Activated naive CD4-positive, alpha-beta T cell treated with anti-CD3 and anti-CD28 coated beads, Interleukin-2, amount 50 U/mL, for 24 hours (primary cell): ENCODE measurements at regions not wholly inside any gene's neighbourhood (a gene's known extent, or its start where the extent isn't known, plus 50 kb on each side); places are given as distances from the start of the nearest gene placed in this dataset.
"Not testable (repeated sequence)": the region's sequence is repeated elsewhere in the genome, so short reads cannot be mapped to it uniquely, and the experiment has no call there.

Source experiments
- H3K27ac Mint-ChIP-seq: one replicate; pipeline ENCODE4 v1.8.0; 2021; ENCODE audit warnings: mild to moderate bottlenecking, mixed read lengths
- H3K27me3 Mint-ChIP-seq: one replicate; pipeline ENCODE4 v1.8.0; 2021; ENCODE audit warnings: mixed read lengths
- H3K36me3 Mint-ChIP-seq: one replicate; pipeline ENCODE4 v1.8.0; 2021; ENCODE audit warnings: mixed read lengths
- H3K4me1 Mint-ChIP-seq: one replicate; pipeline ENCODE4 v1.8.0; 2021; ENCODE audit warnings: mixed read lengths
- H3K4me3 Mint-ChIP-seq: one replicate; pipeline ENCODE4 v1.8.0; 2021; ENCODE audit warnings: mild to moderate bottlenecking, mixed read lengths
- H3K9me3 Mint-ChIP-seq: one replicate; pipeline ENCODE4 v1.8.0; 2021; ENCODE audit warnings: mixed read lengths

DNA sequence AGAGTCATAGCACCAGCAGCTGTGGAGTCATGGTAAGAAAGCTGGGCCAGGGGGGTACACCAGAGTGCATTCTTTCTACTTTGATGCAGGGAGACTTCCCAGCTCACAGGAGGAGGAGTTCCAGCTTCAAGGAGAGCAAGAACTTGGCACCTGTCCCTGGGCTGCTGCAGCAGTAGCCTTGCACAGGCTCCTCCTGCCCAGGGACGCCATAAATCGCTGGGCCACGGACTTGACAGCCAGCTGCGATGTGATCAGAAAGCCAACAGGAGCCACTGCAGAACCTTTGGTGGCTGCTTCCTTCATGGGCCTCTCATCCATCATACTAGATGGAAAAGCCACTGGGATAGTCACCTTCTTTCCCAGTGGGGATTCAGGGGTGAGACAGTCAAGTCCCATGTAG lies 234.7 kb downstream of the NMUR2 start:
- Mint-ChIP-seq H3K4me1 (no peaks in the 10 kb centered on the region), H3K9me3 (no peaks in the 10 kb centered on the region), H3K36me3 (peaks cover 2% of the 10 kb centered on the region)

DNA sequence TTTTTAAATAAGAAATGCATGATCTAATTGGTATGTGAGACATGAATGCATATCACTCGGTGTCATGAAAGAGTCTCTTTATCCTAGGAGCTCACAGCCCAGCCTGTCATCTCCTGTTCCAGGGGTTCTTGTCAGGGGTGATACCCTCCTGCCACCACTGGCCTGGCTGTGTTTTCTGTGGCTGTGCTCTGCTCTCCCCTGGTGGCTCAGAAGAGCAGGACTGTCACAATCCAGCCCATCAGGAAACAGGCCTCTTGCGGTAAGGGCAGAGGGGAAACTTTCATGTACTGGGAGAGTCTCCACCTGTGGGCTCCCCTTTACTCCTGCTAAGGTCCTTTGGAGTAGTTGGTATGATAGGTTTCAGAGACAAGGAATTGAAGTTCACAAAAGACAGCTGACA lies 240.2 kb upstream of the GLRA1 start:
- Mint-ChIP-seq H3K9me3 (no peaks in the 10 kb centered on the region), H3K36me3 (no peaks in the 10 kb centered on the region), H3K27me3 (peaks cover 1% of the 10 kb centered on the region), H3K27ac (no peak overlapping the region), H3K4me3 (no peak overlapping the region), H3K4me1 (peaks cover 25% of the 10 kb centered on the region)

More for the DNA sequence above, 234.7 kb downstream of the NMUR2 start:
- H3K4me3 Mint-ChIP-seq: no peak overlapping the region
- H3K27me3 Mint-ChIP-seq: peaks cover 1% of the 10 kb centered on the region
- H3K27ac Mint-ChIP-seq: no peak overlapping the region

DNA sequence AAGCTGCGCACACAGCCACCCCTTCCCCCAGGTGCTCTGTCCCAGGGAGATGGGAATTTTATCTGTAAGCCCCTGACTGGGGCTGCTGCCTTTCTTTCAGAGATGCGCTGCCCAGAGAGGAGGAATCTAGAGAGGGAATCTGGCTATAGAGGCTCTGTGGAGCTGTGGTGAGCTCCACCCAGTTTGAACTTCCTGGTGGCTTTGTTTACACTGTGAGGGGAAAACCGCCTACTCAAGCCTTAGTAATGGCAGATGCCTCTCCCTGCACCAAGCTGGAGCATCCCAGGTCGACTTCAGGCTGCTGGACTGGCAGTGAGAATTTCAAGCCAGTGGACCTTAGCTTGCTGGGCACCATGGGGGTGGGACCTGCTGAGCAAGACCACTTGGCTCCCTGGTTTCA lies 235.2 kb upstream of the GLRA1 start:
- not testable (repeated sequence) for H3K27ac Mint-ChIP-seq, H3K4me3 Mint-ChIP-seq, H3K27me3 Mint-ChIP-seq
- H3K4me1 Mint-ChIP-seq: peaks cover 37% of the 10 kb centered on the region
- H3K9me3 Mint-ChIP-seq: peaks cover 27% of the 10 kb centered on the region
- peaks cover 11% of the 10 kb centered on the region for H3K36me3 Mint-ChIP-seq

DNA sequence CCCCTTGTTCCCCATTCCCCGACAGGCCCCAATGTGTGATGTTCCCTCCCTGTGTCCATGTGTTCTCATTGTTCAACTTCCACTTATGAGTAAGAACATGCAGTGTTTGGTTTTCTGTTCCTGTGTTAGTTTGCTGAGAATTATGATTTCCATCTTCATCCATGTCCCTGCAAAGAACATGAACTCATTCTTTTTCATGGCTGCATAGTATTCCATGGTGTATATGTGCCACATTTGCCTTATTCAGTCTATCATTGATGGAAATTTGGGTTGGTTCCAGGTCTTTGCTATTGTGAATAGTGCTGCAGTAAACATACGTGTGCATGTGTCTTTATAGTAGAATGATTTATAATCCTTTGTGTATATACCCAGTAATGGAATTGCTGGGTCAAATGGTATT lies 229.8 kb upstream of the GLRA1 start:
- H3K4me1 Mint-ChIP-seq, H3K27me3 Mint-ChIP-seq, H3K4me3 Mint-ChIP-seq, H3K27ac Mint-ChIP-seq: not testable (repeated sequence)
- peaks cover 13% of the 10 kb centered on the region for H3K36me3 Mint-ChIP-seq
- H3K9me3 Mint-ChIP-seq: peaks cover 28% of the 10 kb centered on the region

DNA sequence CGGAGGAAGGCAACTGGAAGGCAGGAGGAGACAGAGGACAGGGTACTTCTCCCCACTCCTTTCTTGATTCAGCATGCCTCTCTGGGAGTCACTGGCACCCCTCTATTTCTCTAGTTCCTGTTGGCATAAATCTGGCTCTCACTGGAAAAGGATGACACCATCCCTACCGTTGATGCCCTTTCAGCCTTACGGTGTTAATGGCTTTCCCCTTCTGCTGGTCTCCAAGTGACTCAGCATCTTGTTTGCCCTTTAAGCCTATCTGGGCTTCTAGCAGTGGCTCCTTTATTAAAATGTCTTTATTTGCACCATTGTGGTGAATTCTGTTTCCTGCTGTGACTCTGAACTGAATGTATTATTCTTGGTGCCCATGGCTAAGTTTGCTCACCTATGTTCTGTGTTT lies 227.3 kb upstream of the GLRA1 start:
- Mint-ChIP-seq H3K4me3 (no peak overlapping the region), H3K27me3 (no peaks in the 10 kb centered on the region), H3K36me3 (peaks cover 4% of the 10 kb centered on the region), H3K9me3 (peaks cover 13% of the 10 kb centered on the region), H3K27ac (no peak overlapping the region), H3K4me1 (no peaks in the 10 kb centered on the region)

DNA sequence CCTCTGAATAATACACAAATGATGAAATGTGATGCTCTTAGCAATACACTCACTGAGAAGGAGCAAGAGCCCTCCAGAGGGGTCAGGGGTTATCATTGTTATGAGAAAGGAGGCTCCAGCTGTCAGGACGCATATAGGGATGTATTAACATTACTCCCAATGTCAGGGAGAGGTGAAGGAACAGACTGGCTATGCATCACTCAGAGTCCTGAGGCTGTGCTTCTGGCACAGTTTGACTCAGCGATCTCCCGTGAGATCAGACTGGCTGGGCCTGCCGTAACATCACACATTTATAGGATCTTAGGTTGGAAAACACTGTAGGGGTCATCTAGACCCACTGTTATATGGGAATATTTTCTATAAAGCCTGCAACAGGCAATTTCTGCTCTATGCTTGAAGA lies 226.5 kb upstream of the GLRA1 start:
- H3K27ac Mint-ChIP-seq: no peak overlapping the region
- no peaks in the 10 kb centered on the region for H3K4me1 Mint-ChIP-seq
- H3K4me3 Mint-ChIP-seq: no peak overlapping the region
- peaks cover 4% of the 10 kb centered on the region for H3K36me3 Mint-ChIP-seq
- H3K27me3 Mint-ChIP-seq: no peaks in the 10 kb centered on the region
- H3K9me3 Mint-ChIP-seq: peaks cover 10% of the 10 kb centered on the region

DNA sequence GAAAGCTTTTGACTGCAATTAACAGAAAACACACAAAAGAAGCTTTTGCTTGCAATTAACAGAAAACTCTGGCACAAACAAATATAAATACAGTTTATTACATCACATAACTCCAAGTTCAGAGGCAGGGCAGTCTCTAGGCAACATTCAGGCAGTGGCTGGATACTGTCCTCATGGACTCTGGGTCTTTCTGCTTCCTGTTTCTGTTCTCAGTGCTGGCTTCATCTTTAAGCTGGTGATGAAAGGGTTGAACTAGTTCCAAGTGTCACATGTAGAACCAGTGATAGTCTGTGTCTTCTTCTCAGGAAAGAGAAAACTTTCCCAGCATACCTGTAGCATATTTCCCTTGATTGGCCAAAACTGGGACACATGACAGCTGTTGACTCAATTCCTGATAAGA lies 222.6 kb upstream of the GLRA1 start:
- no peak overlapping the region for H3K27ac Mint-ChIP-seq
- no peaks in the 10 kb centered on the region for H3K9me3 Mint-ChIP-seq
- no peaks in the 10 kb centered on the region for H3K27me3 Mint-ChIP-seq
- H3K4me3 Mint-ChIP-seq: no peak overlapping the region
- H3K4me1 Mint-ChIP-seq: no peaks in the 10 kb centered on the region
- H3K36me3 Mint-ChIP-seq: no peaks in the 10 kb centered on the region

DNA sequence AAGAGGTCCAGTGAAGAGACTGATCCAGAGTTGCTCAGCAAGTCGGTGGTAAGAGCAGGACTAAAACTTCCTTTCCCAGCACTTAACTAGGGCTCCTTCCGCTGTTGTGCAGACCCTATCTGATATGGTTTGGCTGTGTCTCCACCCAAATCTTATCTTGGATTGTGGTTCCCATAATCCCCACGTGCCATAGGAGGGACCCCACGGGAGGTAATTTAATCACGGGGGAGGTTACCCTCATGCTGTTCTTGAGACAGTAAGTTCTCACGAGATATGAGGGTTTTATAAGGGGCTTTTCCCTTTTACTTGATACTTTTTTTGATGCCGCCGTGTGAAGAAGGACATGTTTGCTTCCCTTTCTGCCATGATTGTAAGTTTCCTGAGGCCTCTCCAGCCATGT lies 221.9 kb upstream of the GLRA1 start:
- Mint-ChIP-seq H3K4me1 (no peaks in the 10 kb centered on the region), H3K36me3 (no peaks in the 10 kb centered on the region), H3K9me3 (no peaks in the 10 kb centered on the region), H3K4me3 (no peak overlapping the region), H3K27me3 (no peaks in the 10 kb centered on the region), H3K27ac (no peak overlapping the region)

DNA sequence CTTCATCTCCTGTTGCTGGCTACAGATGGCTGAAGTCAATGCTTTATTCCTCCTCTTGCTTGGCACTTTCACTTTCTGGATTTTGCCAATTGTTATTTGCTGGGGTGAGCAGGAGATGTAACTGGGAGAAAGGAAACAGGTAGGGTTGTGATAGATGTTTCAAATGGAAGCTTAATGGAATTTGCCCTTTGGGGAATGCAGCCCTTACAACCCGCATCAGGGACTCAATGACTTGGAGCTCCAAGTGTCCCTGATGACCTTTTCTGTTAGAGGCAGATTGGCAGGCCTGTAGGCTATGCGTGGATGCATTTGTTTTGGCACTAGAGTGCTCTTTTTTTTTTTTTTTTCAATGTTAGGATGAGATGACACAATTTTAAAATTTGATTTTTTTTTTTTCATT lies 219.9 kb upstream of the GLRA1 start:
- Mint-ChIP-seq H3K36me3 (no peaks in the 10 kb centered on the region), H3K4me1 (no peaks in the 10 kb centered on the region), H3K27ac (no peak overlapping the region), H3K9me3 (no peaks in the 10 kb centered on the region), H3K4me3 (no peak overlapping the region), H3K27me3 (no peaks in the 10 kb centered on the region)

DNA sequence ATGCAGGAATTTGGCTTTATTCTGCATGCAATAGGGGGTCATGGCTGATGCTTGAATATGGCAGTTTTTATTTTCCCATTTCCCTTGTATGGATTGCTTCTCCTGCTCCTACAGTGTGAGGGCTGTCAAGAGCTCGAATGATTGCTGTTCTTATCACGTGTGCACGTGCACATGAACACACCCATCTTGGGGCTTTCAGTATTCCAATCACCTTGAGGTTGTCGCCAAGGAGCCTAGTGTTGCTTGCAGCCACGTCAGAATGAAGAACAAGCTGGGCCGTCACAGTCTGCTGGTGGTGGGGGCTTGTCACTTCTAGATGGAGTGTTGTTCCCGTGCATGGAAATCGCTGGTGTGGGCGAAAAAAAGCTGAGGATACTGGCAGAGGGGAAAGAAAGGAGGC lies 219.4 kb upstream of the GLRA1 start:
- no peaks in the 10 kb centered on the region for H3K9me3 Mint-ChIP-seq
- H3K4me3 Mint-ChIP-seq: no peak overlapping the region
- no peaks in the 10 kb centered on the region for H3K27me3 Mint-ChIP-seq
- no peaks in the 10 kb centered on the region for H3K4me1 Mint-ChIP-seq
- H3K36me3 Mint-ChIP-seq: no peaks in the 10 kb centered on the region
- H3K27ac Mint-ChIP-seq: no peak overlapping the region

DNA sequence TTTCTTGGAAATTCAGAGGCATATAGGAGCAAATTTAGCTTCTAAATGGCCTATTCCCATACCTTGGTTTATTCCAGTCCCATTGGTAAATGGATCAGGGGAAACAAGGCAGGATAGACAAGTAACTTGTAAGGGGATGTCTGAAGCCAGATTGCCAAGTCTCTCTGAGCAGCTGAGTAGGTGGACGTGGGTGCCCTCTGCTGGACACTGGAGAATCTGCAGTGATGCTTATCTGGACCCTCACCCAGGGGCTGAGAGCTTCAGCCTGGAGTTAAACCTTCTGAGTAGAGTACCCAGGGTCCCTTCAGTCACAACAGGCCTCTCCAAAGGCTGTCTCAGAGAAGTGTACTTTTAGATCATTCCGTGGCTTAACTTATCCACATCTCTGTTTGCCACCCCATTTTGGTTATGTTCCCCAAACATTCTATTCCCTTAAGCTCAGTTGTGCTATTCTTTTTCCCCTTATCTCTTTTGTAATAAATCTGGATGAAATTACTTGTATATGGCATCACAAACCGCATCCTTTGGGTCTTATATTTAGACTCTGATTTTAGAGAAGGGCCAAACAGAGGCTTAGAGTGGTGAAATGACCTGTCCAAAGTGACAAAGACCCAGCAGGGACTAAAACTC lies 218.3 kb upstream of the GLRA1 start:
- H3K27ac Mint-ChIP-seq: no peak overlapping the region
- no peak overlapping the region for H3K4me3 Mint-ChIP-seq
- no peaks in the 10 kb centered on the region for H3K9me3 Mint-ChIP-seq
- no peaks in the 10 kb centered on the region for H3K36me3 Mint-ChIP-seq
- no peaks in the 10 kb centered on the region for H3K4me1 Mint-ChIP-seq
- H3K27me3 Mint-ChIP-seq: no peaks in the 10 kb centered on the region

DNA sequence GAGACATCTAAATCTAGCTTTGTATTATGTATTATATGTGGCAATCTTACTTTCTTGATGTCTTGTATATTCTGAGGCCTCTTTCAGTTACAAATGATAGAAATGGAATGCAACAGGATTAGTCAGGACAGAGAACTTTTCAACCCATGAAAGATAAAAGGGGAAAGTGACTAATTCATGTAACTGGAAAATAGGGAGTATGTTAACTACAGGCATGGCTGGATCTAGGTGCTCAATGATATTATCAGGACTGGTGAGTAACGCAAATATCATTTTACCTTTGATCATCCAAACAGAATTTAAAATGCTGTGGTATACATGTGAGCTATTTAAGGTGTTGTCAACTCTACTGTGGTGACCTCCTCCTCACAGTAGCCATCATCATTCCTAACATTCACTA lies 215.7 kb upstream of the GLRA1 start:
- Mint-ChIP-seq H3K27me3 (peaks cover 1% of the 10 kb centered on the region), H3K36me3 (no peaks in the 10 kb centered on the region), H3K4me3 (no peak overlapping the region), H3K27ac (no peak overlapping the region), H3K4me1 (no peaks in the 10 kb centered on the region), H3K9me3 (no peaks in the 10 kb centered on the region)

DNA sequence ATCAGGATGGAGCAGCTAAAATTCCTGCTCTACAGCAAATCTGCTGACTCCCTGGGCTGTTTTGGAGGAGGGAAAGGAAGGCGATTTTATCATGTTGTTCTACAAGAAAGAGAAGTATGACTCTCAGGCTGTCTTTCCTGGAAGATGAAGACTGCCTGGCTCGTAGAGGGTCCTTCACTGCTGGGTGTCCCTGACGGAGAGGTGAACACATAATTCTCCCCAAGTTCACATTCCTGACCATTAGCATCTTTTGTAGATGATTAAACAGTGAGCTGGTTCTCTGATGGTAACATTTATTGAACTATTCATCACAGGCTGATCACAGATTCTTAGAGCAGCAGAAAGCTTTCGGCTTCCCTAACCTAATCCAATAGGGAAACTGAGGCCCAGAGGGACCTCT lies 212.4 kb upstream of the GLRA1 start:
- Mint-ChIP-seq H3K27ac (no peak overlapping the region), H3K27me3 (peaks cover 1% of the 10 kb centered on the region), H3K36me3 (no peaks in the 10 kb centered on the region), H3K4me3 (no peak overlapping the region), H3K9me3 (no peaks in the 10 kb centered on the region), H3K4me1 (no peaks in the 10 kb centered on the region)

DNA sequence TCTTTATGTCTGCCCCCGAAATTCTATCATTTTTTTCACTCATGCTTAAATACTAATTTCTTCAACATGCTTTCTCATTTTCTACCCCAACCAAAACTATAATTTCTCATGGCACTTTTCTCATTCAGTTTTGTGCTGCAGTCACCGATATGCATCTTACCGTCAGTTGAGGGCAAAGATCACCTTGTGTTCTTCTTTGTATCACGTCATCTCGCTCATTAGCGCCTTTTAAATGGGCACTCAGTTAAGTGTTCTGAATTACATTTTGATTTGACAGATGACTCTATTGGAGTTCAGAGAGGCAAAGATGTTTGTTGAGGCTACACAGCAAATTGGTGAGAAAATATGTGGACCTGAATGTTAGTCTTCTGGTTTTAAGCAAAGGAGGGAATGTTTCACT lies 211.7 kb upstream of the GLRA1 start:
- Mint-ChIP-seq H3K4me1 (no peaks in the 10 kb centered on the region), H3K4me3 (no peak overlapping the region), H3K9me3 (no peaks in the 10 kb centered on the region), H3K27me3 (peaks cover 1% of the 10 kb centered on the region), H3K27ac (no peak overlapping the region), H3K36me3 (no peaks in the 10 kb centered on the region)

DNA sequence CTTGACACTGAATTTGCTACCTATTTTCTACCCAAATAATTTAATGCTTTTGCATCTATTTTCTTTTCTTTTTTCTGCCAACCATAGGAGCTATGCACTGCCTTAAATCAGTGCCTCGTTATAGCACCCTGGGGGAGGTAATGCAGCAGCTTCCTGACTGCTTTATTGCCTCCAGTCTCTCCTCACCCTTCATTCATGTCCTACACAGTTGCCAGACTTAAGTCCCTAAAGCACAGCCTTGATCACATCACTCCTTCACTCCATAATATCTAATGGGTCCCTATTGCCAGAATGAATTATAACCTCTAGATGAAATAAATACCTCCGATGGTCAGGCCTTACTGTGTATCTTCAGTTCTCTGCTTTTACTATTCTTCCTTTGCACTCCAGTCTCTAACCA lies 211.2 kb upstream of the GLRA1 start:
- H3K27me3 Mint-ChIP-seq: peaks cover 1% of the 10 kb centered on the region
- H3K36me3 Mint-ChIP-seq: no peaks in the 10 kb centered on the region
- no peak overlapping the region for H3K4me3 Mint-ChIP-seq
- no peaks in the 10 kb centered on the region for H3K9me3 Mint-ChIP-seq
- no peak overlapping the region for H3K27ac Mint-ChIP-seq
- H3K4me1 Mint-ChIP-seq: no peaks in the 10 kb centered on the region

DNA sequence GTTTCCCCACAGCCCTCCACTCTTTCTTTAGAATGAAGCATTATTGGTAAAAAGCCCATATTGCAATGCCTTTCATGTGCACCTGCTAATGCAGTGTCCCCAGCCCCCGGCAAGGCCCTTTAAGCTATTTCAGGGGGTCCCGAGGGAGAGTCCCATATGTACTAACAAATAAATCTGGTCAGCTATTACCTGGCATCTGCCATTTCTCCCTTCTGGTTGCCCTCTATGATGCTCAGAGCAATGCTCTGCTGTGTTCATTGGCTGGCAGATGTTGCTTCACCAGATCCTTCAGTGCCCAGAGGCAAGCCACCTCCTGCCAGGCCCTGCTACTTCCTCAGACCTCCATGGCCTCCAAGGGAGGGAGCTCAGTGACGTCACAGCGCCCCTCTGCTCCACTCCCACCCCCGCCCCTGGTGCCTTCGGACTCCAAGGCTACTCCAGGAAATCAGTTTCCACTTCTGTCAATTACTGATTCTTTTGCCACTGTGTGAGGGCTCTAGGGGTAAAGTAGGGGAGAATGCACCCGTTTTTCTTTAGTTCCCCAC lies 201.1 kb upstream of the GLRA1 start:
- Mint-ChIP-seq H3K4me3 (no peak overlapping the region), H3K4me1 (no peaks in the 10 kb centered on the region), H3K27ac (no peak overlapping the region), H3K9me3 (no peaks in the 10 kb centered on the region), H3K27me3 (no peaks in the 10 kb centered on the region), H3K36me3 (no peaks in the 10 kb centered on the region)

DNA sequence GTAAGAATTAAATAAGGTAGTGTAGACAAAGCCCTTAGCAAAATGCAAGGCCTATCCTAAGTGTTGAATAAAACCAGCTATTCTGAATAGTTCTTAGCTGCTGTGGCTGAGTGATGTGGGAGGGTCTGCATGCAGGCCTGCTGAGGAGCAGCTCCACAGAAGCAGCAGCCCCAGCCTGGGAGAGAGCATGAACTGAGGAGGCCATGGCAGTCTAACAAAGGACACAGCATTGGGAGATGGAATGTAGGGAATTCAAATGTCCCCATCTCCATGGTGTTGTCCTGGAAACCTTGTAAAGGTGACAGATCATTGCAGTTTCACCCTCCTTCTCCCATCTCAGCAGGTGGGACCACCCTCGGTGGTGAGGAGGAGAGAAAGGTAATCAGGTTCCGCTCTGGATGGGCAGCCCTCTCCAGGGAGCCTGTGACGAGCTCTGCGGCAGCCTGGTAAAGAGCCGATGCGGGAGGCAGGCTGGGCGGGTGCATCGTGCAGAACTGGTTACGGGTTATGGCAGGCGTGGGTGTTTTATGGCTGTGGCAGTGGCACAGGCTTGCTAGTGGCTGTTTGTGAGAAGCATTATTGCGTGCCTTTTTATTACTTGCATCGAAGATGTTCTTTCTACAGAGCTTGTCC lies 199.9 kb upstream of the GLRA1 start:
- Mint-ChIP-seq H3K4me3 (no peak overlapping the region), H3K9me3 (no peaks in the 10 kb centered on the region), H3K27me3 (no peaks in the 10 kb centered on the region), H3K36me3 (no peaks in the 10 kb centered on the region), H3K4me1 (no peaks in the 10 kb centered on the region), H3K27ac (no peak overlapping the region)
